Pancreas (tissue), 10 donors: ENCODE measurements at regions not wholly inside any gene's neighbourhood (a gene's known extent, or its start where the extent isn't known, plus 50 kb on each side); places are given as distances from the start of the nearest gene placed in this dataset.

Experiments used
- ATAC-seq, 4 donors: fragments of 200-7000 bp; cut with Tn5 transposase; one replicate each; pipeline versions ENCODE4 v1.8.0 to v1.9.1; 2020; ENCODE audit warnings: mild to moderate bottlenecking in 4 of 4, moderate library complexity in 4 of 4
- DNase-seq, 6 donors: peaks; one replicate each; pipeline ENCODE4 v3.0.0-alpha.2; 2020
- FAIRE-seq: peaks from 2 replicates; lab custom pipeline; 2012; peaks lifted over from hg19 to GRCh38; lab: Jason Lieb, UNC
- H3K27ac ChIP-seq, 4 donors: fragments of 200-600 bp; sonication (generic); 1 replicate in 3 of 4; 2 replicates in 1 of 4; pipeline versions ENCODE4 v1.5.0 to v1.8.0; 2020
- H3K27me3 ChIP-seq, 4 donors: fragments of 200-600 bp; one replicate each; pipeline ENCODE4 v1.8.0; 2021
- H3K36me3 ChIP-seq, 3 donors: fragments of 200-600 bp; sonication (generic) in 1 of 3; one replicate each; pipeline versions ENCODE4 v1.5.0 to v1.8.0; 2020 to 2021
- H3K4me1 ChIP-seq, 3 donors: fragments of 200-600 bp; one replicate each; pipeline ENCODE4 v1.8.0; 2021
- H3K4me3 ChIP-seq, 4 donors: fragments of 200-600 bp; sonication (generic) in 2 of 4; one replicate each; pipeline versions ENCODE4 v1.5.0 to v1.8.0; 2020 to 2021
- H3K9me3 ChIP-seq, 4 donors: fragments of 200-600 bp; one replicate each; pipeline ENCODE4 v1.8.0; 2021
- CTCF ChIP-seq, 4 donors: fragments of 200-600 bp; sonication (generic) in 3 of 4; IDR thresholded peaks; one replicate each; pipeline versions ENCODE4 v1.5.0 to v1.8.0; 2021; ENCODE audit warnings: antibody characterized with exemption in 4 of 4
- WGBS, 2 donors: extraction: QIAGEN DNeasy Blood & Tissue Kit; methylation state at CpG; one replicate each; pipeline ENCODE4 v1.1.7; 2013; 5-methylcytosine and 5-hydroxymethylcytosine counted together
- intact Hi-C, 3 donors: fragments of 100-400 bp; cut with DNase I; formaldehyde crosslinking; loops; one replicate each; pipeline versions ENCODE4 v1.11.1 to v1.14.2; 2022
- donor health status: healthy with polysubstance abuse.
- donor health status: DM: no; HTN: no; CAD: no; lungs with moderate emphysema.
- donor health status: DM: no; HTN: no; CAD: no.
- donor health status: control.
- donor health status: control.
- donor health status: Bipolar disorder and iron deficiency.
- donor health status: DM: yes; HTN: yes; CAD: no.
- donor health status: DM: no; HTN: no; CAD: no.
- donor health status: DM: no; HTN: no; CAD: no.
- donor health status: DM: yes; HTN: yes; CAD: no.

GRCh38 chr7:144910411-144910810 lies 74.6 kb upstream of the TPK1 start:
- DNase-seq: no peak
- intact Hi-C loops: no loop called here
- H3K4me3 ChIP-seq: no peak overlapping the region
- no peak overlapping the region for H3K27ac ChIP-seq
- WGBS, 2 donors: 47 to 49% methylated on average over 6 of the region's 6 CpGs
- H3K36me3 ChIP-seq: no peaks in the 10 kb centered on the region
- H3K4me1 ChIP-seq: no peaks in the 10 kb centered on the region
- FAIRE-seq: no peak
- H3K27me3 ChIP-seq: no peaks in the 10 kb centered on the region
- H3K9me3 ChIP-seq: no peaks in the 10 kb centered on the region
- TF ChIP-seq CTCF (IDR thresholded peaks at IDR 0.05): no peak
- ATAC-seq: no peak

GRCh38 chr7:144908943-144909556 lies 73.2 kb upstream of the TPK1 start:
- Histone ChIP-seq H3K27me3 (no peaks in the 10 kb centered on the region), H3K4me1 (no peaks in the 10 kb centered on the region), H3K4me3 (no peak overlapping the region), H3K36me3 (no peaks in the 10 kb centered on the region), H3K9me3 (no peaks in the 10 kb centered on the region), H3K27ac (no peak overlapping the region)
- FAIRE-seq (no peak), ATAC-seq (no peak), DNase-seq (no peak)
- intact Hi-C loops: no loop called here
- 51 to 66% methylated on average over 4 of the region's 4 CpGs for WGBS, 2 donors
- no peak for TF ChIP-seq CTCF (IDR thresholded peaks at IDR 0.05)

- intact Hi-C loops: no loop called here
- Histone ChIP-seq H3K4me1 (no peaks in the 10 kb centered on the region), H3K36me3 (no peaks in the 10 kb centered on the region), H3K27me3 (no peaks in the 10 kb centered on the region), H3K27ac (no peak overlapping the region), H3K9me3 (no peaks in the 10 kb centered on the region), H3K4me3 (no peak overlapping the region)
- 86 to 94% methylated on average over 1 of the region's 1 CpG for WGBS, 2 donors
- FAIRE-seq (no peak), DNase-seq (no peak), ATAC-seq (no peak)
- no peak for TF ChIP-seq CTCF (IDR thresholded peaks at IDR 0.05)
These were observed 72.5 kb upstream of the TPK1 start for GRCh38 chr7:144908324-144908723.

- 33 to 42% methylated on average over 4 of the region's 4 CpGs for WGBS, 2 donors
These were observed 71.7 kb upstream of the TPK1 start for GRCh38 chr7:144907577-144907976.

More at GRCh38 chr7:144907577-144907976, 71.7 kb upstream of the TPK1 start:
- Histone ChIP-seq H3K27ac (no peak overlapping the region), H3K27me3 (no peaks in the 10 kb centered on the region), H3K9me3 (no peaks in the 10 kb centered on the region), H3K4me1 (no peaks in the 10 kb centered on the region), H3K4me3 (no peak overlapping the region), H3K36me3 (no peaks in the 10 kb centered on the region)
- intact Hi-C loops: no loop called here
- no peak for DNase-seq
- TF ChIP-seq CTCF (IDR thresholded peaks at IDR 0.05): no peak
- FAIRE-seq: no peak
- ATAC-seq: no peak
